Suprapubic skin (tissue), 4 donors: ENCODE measurements at regions not wholly inside any gene's neighbourhood (a gene's known extent, or its start where the extent isn't known, plus 50 kb on each side); places are given as distances from the start of the nearest gene placed in this dataset.

ENCODE experiments used
- DNase-seq, 2 donors: peaks; one replicate each; pipeline ENCODE4 v3.0.0-alpha.2; 2019; ENCODE audit warnings: low spot score in 2 of 2
- H3K27ac ChIP-seq: fragments of 200-600 bp; sonication (generic); one replicate; pipeline ENCODE4 v1.5.1; 2019
- H3K27me3 ChIP-seq: fragments of 200-600 bp; sonication (generic); one replicate; pipeline ENCODE4 v1.5.1; 2019
- H3K36me3 ChIP-seq: fragments of 200-600 bp; sonication (generic); one replicate; pipeline ENCODE4 v1.5.1; 2019
- H3K4me1 ChIP-seq: fragments of 200-600 bp; sonication (generic); one replicate; pipeline ENCODE4 v1.5.1; 2019
- H3K4me3 ChIP-seq: fragments of 200-600 bp; sonication (generic); one replicate; pipeline ENCODE4 v1.5.1; 2019; ENCODE audit warnings: mild to moderate bottlenecking
- H3K9me3 ChIP-seq: fragments of 200-600 bp; sonication (generic); one replicate; pipeline ENCODE4 v1.5.1; 2019
- CTCF ChIP-seq, 2 donors: fragments of 200-600 bp in 1 of 2; fragments of 450-650 bp in 1 of 2; sonication (generic) in 1 of 2; IDR thresholded peaks; one replicate each; pipeline ENCODE4 v1.5.1; 2016 to 2019; ENCODE audit warnings: antibody characterized with exemption in 2 of 2, mild to moderate bottlenecking in 1 of 2, moderate library complexity in 1 of 2
- EP300 ChIP-seq: sonication (generic); formaldehyde crosslinking; IDR thresholded peaks from one replicate; pipeline ENCODE4 v1.6.1; 2017; ENCODE audit warnings: antibody characterized with exemption
- POLR2A ChIP-seq, 2 donors: fragments of 450-650 bp; IDR thresholded peaks; one replicate each; pipeline ENCODE4 v1.6.1; 2017; ENCODE audit warnings: antibody characterized with exemption in 2 of 2, mild to moderate bottlenecking in 2 of 2, moderate library complexity in 2 of 2
- POLR2AphosphoS5 ChIP-seq, 3 donors: sonication (generic); formaldehyde crosslinking; IDR thresholded peaks; one replicate each; pipeline ENCODE4 v1.6.1; 2017; ENCODE audit warnings: antibody characterized with exemption in 3 of 3
- WGBS: methylation state at CpG from one replicate; pipeline ENCODE4 v1.1.5; 2018; 5-methylcytosine and 5-hydroxymethylcytosine counted together

GRCh38 chr1:94693029-94693428 is 127.1 kb upstream of the SLC44A3 start:
- TF ChIP-seq EP300 (no peak), POLR2AphosphoS5 (IDR thresholded peaks at IDR 0.05) (no peak), POLR2A (IDR thresholded peaks at IDR 0.05) (no peak), CTCF (IDR thresholded peaks at IDR 0.05) (no peak)
- H3K4me1 ChIP-seq, result peaks cover 8% of the 10 kb centered on the region
- DNase-seq, result no peak
- no peak overlapping the region for H3K27ac ChIP-seq
- 94% methylated on average over 3 of the region's 3 CpGs for WGBS
- no peaks in the 10 kb centered on the region for H3K9me3 ChIP-seq
- no peaks in the 10 kb centered on the region for H3K36me3 ChIP-seq
- H3K4me3 ChIP-seq, result no peak overlapping the region
- no peaks in the 10 kb centered on the region for H3K27me3 ChIP-seq

GRCh38 chr1:94688646-94689045 is 131.5 kb upstream of the SLC44A3 start:
- no peak overlapping the region for H3K4me3 ChIP-seq
- peak overlapping the region; percentile 73 for H3K27ac ChIP-seq
- peaks cover 14% of the 10 kb centered on the region for H3K4me1 ChIP-seq

DNA sequence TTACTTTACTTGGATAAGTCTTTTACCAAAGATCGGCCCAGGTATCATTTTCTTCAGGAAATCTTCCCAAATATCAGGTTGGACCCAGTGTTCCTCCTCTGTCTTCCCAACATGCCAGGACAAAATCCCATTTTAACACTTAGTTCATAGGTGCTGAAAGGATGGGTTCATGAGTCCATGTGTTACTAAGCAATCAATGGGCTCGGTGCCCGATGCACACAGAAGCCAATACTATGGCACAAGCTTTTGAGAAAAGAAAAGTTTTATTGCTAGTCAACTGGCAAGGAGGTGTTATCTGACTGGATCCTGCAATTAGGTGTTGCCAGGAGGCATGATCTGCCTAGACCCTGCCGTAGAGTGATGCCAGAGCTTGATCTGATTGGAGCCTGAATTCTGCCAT is 133.3 kb upstream of the SLC44A3 start:
- DNase-seq, result no peak
- peaks cover 14% of the 10 kb centered on the region for H3K4me1 ChIP-seq
- H3K4me3 ChIP-seq, result no peak overlapping the region
- no peaks in the 10 kb centered on the region for H3K9me3 ChIP-seq
- no peak for TF ChIP-seq CTCF (IDR thresholded peaks at IDR 0.05)
- no peak for TF ChIP-seq POLR2A (IDR thresholded peaks at IDR 0.05)
- TF ChIP-seq POLR2AphosphoS5 (IDR thresholded peaks at IDR 0.05), result no peak
- TF ChIP-seq EP300, result no peak
- no peaks in the 10 kb centered on the region for H3K36me3 ChIP-seq
- H3K27ac ChIP-seq, result no peak overlapping the region
- no peaks in the 10 kb centered on the region for H3K27me3 ChIP-seq
- 65% methylated on average over 4 of the region's 4 CpGs for WGBS

More at GRCh38 chr1:94688646-94689045, 131.5 kb upstream of the SLC44A3 start:
- Histone ChIP-seq H3K9me3 (no peaks in the 10 kb centered on the region), H3K36me3 (no peaks in the 10 kb centered on the region), H3K27me3 (no peaks in the 10 kb centered on the region)
- DNase-seq, result no peak
- TF ChIP-seq CTCF (IDR thresholded peaks at IDR 0.05) (no peak), POLR2A (IDR thresholded peaks at IDR 0.05) (no peak)
- WGBS, result 81% methylated on average over 3 of the region's 3 CpGs

GRCh38 chr1:94684690-94685250 is 135.4 kb upstream of the SLC44A3 start:
- no peak for TF ChIP-seq POLR2A (IDR thresholded peaks at IDR 0.05)
- TF ChIP-seq POLR2AphosphoS5 (IDR thresholded peaks at IDR 0.05), result no peak
- no peak for TF ChIP-seq EP300
- no peak overlapping the region for H3K27ac ChIP-seq
- WGBS, result 89% methylated on average over 7 of the region's 7 CpGs
- H3K27me3 ChIP-seq, result no peaks in the 10 kb centered on the region
- H3K9me3 ChIP-seq, result no peaks in the 10 kb centered on the region
- peaks cover 14% of the 10 kb centered on the region for H3K4me1 ChIP-seq
- H3K4me3 ChIP-seq, result no peak overlapping the region
- H3K36me3 ChIP-seq, result no peaks in the 10 kb centered on the region
- DNase-seq, result no peak

DNA sequence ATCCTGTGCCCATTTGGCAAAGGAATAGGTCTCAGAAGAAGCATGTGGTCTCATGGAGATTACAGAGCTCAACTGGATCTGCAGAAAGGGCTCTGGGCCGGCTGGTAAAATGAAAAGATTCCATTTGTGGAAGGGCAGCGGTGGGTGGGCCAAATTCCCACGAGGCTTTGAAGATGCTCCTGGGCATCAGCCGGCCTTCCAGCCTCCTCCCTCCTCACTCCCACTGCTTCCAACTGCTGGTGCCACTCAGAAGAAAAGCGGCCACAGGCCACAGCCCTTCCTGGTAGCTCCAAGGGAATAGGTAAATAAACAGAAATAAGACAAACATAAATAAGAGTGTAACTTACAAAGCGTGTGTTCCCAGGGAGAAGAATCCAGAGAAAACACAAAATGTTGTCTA is 136.3 kb upstream of the SLC44A3 start:
- H3K4me1 ChIP-seq, result peaks cover 6% of the 10 kb centered on the region
- H3K27ac ChIP-seq, result no peak overlapping the region
- DNase-seq, result no peak
- 77% methylated on average over 6 of the region's 6 CpGs for WGBS
- TF ChIP-seq POLR2AphosphoS5 (IDR thresholded peaks at IDR 0.05) (no peak), EP300 (no peak), CTCF (IDR thresholded peaks at IDR 0.05) (no peak), POLR2A (IDR thresholded peaks at IDR 0.05) (no peak)
- no peak overlapping the region for H3K4me3 ChIP-seq
- no peaks in the 10 kb centered on the region for H3K36me3 ChIP-seq
- H3K9me3 ChIP-seq, result no peaks in the 10 kb centered on the region
- no peaks in the 10 kb centered on the region for H3K27me3 ChIP-seq

DNA sequence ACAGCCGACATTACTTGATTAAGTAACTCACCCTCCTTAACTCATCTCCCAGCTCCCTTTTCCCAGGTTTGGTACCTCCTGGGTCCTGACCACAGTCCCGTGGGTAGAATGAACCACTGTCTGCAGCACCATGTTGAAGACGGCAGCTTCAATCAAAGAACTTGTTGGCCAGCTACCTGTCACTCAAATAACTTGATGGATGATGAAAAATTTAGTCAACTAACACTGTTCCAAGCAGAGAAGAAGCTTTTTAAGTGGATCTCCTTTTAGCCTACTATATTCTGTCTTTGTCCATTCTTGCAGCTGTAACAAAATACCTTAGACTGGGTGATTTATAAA is 138.4 kb upstream of the F3 start:
- Histone ChIP-seq H3K9me3 (no peaks in the 10 kb centered on the region), H3K36me3 (no peaks in the 10 kb centered on the region), H3K4me3 (no peak overlapping the region), H3K27ac (peak overlapping the region; percentile 7), H3K4me1 (no peaks in the 10 kb centered on the region), H3K27me3 (no peaks in the 10 kb centered on the region)
- no peak for DNase-seq
- TF ChIP-seq EP300, result no peak
- TF ChIP-seq CTCF (IDR thresholded peaks at IDR 0.05), result no peak
- TF ChIP-seq POLR2AphosphoS5 (IDR thresholded peaks at IDR 0.05), result no peak
- no peak for TF ChIP-seq POLR2A (IDR thresholded peaks at IDR 0.05)
- WGBS, result 60% methylated on average over 3 of the region's 3 CpGs
